IPS-18a (cell line): ENCODE measurements at regions not wholly inside any gene's neighbourhood (a gene's known extent, or its start where the extent isn't known, plus 50 kb on each side); places are given as distances from the start of the nearest gene placed in this dataset.

Experiments
- H3K27ac ChIP-seq: one replicate; pipeline ENCODE4 v1.5.1; 2013; ENCODE audit warnings: low read length
- H3K27me3 ChIP-seq: one replicate; pipeline ENCODE4 v1.6.1; 2013; ENCODE audit warnings: mild to moderate bottlenecking, low read length; ENCODE audit not compliant: control insufficient read depth, insufficient read depth
- H3K36me3 ChIP-seq: one replicate; pipeline ENCODE4 v1.6.1; 2013; ENCODE audit warnings: low read depth, low read length; ENCODE audit not compliant: control insufficient read depth
- H3K4me1 ChIP-seq: one replicate; pipeline ENCODE4 v1.6.1; 2013; ENCODE audit warnings: low read depth, low read length; ENCODE audit not compliant: control insufficient read depth
- H3K4me3 ChIP-seq: one replicate; pipeline ENCODE4 v1.5.1; 2013; ENCODE audit warnings: low read length
- H3K9ac ChIP-seq: one replicate; pipeline ENCODE4 v1.6.1; 2013; ENCODE audit warnings: mild to moderate bottlenecking, low read length, moderate library complexity
- H3K9me3 ChIP-seq: one replicate; pipeline ENCODE4 v1.6.1; 2013; ENCODE audit warnings: low read depth, low read length; ENCODE audit not compliant: control insufficient read depth

GRCh38 chr3:110957247-110958025 is 114.2 kb upstream of the NECTIN3 start:
- Histone ChIP-seq H3K36me3 (no peaks in the 10 kb centered on the region), H3K9ac (no peak overlapping the region), H3K27me3 (no peaks in the 10 kb centered on the region), H3K27ac (no peak overlapping the region), H3K9me3 (no peaks in the 10 kb centered on the region), H3K4me1 (no peaks in the 10 kb centered on the region), H3K4me3 (no peak overlapping the region)

- Histone ChIP-seq H3K9ac (no peak overlapping the region), H3K36me3 (no peaks in the 10 kb centered on the region), H3K27ac (no peak overlapping the region), H3K27me3 (no peaks in the 10 kb centered on the region), H3K4me3 (no peak overlapping the region), H3K4me1 (no peaks in the 10 kb centered on the region), H3K9me3 (peaks cover 1% of the 10 kb centered on the region)
Observed at GRCh38 chr3:110958313-110959147, 113.1 kb upstream of the NECTIN3 start.

GRCh38 chr3:110965976-110966375 is 105.6 kb upstream of the NECTIN3 start:
- Histone ChIP-seq H3K36me3 (no peaks in the 10 kb centered on the region), H3K27ac (no peak overlapping the region), H3K9ac (no peak overlapping the region), H3K4me3 (no peak overlapping the region), H3K4me1 (no peaks in the 10 kb centered on the region), H3K27me3 (no peaks in the 10 kb centered on the region), H3K9me3 (peaks cover 17% of the 10 kb centered on the region)

DNA sequence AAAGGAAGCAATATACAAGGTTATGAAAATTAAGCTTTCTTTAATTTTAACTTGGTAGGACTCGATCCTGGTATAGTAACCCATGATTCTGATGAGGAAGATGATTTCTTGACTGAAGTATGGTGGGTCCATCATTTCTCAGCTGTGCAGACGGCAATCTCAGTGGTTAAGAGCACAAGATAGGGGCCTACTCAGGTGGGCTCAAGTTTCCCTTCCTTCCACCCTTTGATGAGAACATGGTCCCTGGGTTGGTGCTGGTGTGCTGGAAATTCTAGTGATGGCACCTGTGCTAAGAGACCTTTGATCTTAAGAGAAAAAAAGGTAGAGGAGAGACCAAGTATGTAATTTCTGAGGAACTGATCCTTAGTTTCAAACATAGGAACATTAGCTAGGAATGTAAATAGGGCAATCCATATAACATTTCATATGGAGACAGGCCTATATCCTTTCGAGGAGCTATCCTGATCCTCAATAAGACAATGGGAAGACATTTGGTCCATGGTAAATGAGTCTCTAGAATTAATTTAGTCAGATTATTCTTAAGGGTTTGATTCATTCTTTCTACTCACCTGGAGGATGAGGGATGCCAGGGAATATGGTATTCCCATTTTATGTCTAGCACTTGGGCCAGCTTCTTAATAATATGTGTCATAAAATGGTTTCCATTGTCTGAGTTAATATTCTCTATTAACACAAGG is 104.5 kb upstream of the NECTIN3 start:
- Histone ChIP-seq H3K27ac (no peak overlapping the region), H3K9ac (no peak overlapping the region), H3K4me3 (no peak overlapping the region), H3K27me3 (no peaks in the 10 kb centered on the region), H3K9me3 (peaks cover 17% of the 10 kb centered on the region), H3K4me1 (no peaks in the 10 kb centered on the region), H3K36me3 (no peaks in the 10 kb centered on the region)

DNA sequence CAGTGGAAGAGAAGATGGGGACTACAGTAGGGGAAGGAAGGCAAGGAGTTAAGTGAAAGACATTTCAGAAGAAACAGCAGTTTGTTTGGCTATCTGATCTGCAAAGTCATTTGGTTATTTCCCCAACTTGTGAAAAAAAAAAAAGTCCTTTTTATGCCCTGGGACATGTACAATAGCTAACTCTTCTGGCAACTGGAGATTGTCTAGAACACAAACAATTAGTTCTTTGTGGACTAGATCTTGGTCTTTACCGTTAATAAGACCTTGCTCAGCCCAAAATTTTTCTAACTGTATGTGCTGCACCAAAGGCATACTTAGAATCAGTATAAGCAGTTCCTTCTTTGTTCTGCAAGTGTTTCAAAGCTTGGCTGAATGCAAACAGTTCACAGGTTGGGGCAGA is 103.5 kb upstream of the NECTIN3 start:
- Histone ChIP-seq H3K4me1 (no peaks in the 10 kb centered on the region), H3K27me3 (no peaks in the 10 kb centered on the region), H3K9me3 (peaks cover 17% of the 10 kb centered on the region), H3K9ac (no peak overlapping the region), H3K4me3 (no peak overlapping the region), H3K36me3 (no peaks in the 10 kb centered on the region), H3K27ac (no peak overlapping the region)

DNA sequence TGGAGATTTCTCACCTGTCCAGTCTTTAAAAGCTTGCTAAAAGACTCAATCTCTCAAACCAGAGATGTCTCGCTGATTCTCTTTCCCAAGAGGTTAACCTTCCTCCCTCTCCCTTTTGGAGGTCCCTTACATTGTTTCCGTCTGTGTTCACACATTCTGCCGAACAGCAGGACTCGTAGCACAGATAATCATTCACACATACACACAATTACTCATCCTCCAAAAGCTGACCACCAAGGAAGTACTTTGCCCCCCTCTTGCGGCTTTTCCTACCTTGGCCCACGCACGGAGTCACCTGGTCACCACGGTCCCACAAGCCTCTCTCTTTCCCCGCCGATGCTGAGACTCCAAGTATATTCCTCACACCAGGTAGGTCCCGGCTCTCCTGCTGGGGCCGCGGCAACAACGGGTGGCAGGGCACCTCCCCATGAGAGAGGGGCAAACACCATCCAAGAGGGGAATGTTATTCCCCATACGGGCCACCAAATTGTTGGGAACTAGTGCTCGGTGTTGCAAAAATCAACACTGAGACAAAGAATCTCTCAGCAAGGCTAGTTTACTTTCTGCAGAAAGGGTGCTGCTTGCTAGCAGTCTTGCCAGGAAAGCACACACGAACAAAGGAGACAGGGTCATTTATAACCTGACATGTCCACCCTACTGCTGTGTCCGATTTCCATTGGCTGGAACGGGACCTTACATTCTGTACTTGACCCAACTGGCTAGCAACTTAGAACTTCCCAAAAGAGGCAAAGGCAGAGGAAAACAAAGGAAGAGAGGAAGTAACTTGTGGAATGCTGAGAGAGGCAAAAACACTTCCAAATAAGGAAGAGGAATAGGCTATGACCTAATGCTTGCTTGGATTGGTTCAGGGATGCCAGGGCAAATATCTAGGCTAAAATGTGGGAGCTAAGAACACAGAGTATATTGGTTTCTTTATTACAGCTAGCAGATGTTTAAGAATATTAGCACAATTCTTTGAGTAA is 102.1 kb upstream of the NECTIN3 start:
- no peaks in the 10 kb centered on the region for H3K4me1 ChIP-seq
- no peak overlapping the region for H3K4me3 ChIP-seq
- H3K36me3 ChIP-seq = no peaks in the 10 kb centered on the region
- H3K9ac ChIP-seq = no peak overlapping the region
- H3K27ac ChIP-seq = no peak overlapping the region
- peaks cover 9% of the 10 kb centered on the region for H3K9me3 ChIP-seq
- no peaks in the 10 kb centered on the region for H3K27me3 ChIP-seq

DNA sequence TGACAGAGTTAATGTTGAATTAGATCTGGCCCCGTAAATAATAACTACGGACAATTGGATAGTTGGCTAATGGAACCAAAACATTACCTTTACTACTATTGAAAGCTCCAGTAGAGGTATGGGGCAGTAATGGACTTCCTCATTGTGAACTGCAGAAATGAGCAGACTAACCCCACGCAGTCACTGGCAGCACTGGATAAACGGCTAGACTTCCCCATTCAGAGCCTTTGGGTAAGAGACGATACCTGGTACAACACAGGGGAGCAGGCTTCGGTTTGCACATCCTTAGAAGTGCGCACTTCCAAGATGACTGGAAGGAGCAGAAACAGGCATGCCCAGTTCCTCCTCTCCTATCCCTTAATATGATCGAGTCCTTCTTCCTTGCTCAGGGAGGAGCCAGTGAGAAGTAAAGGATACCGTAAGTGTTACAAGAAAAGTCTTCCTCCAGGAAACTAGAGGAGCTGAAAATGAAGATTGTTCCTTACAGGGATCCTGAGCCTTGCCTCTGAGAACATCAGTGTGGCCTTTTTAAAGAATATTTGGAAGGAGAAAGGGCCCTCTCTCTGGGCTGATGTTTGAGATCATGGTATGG is 100.5 kb upstream of the NECTIN3 start:
- Histone ChIP-seq H3K27ac (no peak overlapping the region), H3K9me3 (no peaks in the 10 kb centered on the region), H3K9ac (no peak overlapping the region), H3K36me3 (no peaks in the 10 kb centered on the region), H3K4me1 (no peaks in the 10 kb centered on the region), H3K27me3 (no peaks in the 10 kb centered on the region), H3K4me3 (no peak overlapping the region)

DNA sequence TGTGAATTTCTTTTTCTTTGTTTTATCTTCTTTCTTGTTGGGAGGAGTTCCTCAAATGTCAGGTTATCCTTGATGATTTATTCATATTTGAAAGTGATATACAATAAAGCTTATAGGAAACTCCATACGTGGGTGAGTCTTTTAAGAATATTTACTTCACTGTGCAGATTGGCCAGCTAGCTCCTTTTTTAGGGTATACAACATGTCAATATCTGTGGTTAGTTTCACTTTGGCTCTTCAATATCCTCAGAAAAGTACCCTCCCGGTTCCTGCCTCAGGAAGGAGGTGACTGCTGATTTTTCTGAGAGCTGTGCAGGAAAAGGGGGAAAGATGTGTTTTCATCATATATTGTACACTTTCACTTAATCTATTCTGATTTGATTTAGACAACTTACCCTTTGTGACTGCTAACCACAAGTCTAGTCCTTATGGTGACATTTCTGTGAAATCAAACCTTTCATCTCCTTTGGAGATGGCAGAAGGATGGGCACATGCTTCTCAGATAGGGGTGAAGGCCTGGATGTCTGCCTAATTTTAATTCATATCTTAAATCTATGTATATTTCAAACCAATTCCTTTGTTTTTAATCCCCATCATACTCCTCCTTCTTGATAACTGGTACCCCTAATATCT is 98.2 kb upstream of the NECTIN3 start:
- Histone ChIP-seq H3K27ac (no peak overlapping the region), H3K4me3 (no peak overlapping the region), H3K36me3 (no peaks in the 10 kb centered on the region), H3K27me3 (no peaks in the 10 kb centered on the region), H3K9me3 (no peaks in the 10 kb centered on the region), H3K4me1 (no peaks in the 10 kb centered on the region), H3K9ac (no peak overlapping the region)

DNA sequence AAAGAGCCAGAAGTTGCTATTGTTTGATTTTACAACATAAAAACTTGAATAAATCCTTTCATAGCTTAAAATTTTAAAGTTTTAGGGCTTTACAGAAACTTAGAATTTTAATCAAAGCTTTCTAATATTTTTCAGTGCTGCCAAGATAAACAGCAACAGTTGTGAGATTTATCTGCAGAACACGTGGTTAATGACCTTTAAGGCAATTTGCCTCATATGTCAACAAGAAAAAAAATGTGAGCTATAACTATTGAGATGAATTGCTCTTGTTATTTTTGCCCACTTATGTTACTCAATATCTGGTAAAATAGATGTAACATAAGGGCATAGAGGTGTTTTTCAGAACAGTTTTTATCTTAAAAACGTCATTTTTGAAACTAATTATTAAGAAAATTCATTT is 96.7 kb upstream of the NECTIN3 start:
- no peak overlapping the region for H3K4me3 ChIP-seq
- H3K9me3 ChIP-seq = no peaks in the 10 kb centered on the region
- no peak overlapping the region for H3K9ac ChIP-seq
- no peaks in the 10 kb centered on the region for H3K27me3 ChIP-seq
- no peaks in the 10 kb centered on the region for H3K4me1 ChIP-seq
- H3K27ac ChIP-seq = no peak overlapping the region
- no peaks in the 10 kb centered on the region for H3K36me3 ChIP-seq

DNA sequence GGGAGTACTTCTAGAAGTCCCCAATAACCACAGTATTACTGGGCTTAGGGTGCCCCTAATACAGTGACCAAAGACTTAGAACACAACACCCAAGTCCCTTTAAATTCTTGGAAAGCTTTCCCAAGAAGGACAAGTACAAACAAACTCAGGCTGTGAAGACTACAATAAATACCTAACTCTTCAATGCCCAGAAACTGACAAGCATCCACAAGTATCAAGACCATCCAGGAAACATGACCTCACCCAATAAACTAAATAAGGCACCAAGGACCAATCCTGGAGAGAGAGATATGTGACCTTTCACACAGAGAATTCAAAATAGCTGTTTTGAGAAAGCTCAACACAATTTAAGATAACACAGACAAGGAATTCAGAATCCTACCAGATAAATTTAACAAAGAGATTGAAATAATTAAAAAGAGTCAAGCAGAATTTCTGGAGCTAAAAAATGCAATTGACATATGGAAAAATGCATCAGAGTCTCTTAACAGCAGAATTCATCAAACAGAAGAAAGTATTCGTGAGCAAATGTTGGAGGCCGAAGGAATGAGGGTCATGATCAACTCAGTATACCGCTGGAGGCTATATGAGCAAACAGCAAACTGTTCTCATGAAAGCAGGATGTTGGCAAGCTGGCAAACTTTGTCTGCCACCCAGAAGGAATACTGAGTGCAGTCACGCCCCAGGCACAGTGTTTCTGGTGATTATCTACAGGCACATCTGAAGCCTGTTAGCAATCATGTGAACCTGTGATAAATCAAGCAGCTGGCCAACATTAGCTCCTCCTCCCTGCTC is 87.0 kb upstream of the NECTIN3 start:
- Histone ChIP-seq H3K9ac (no peak overlapping the region), H3K4me1 (no peaks in the 10 kb centered on the region), H3K9me3 (no peaks in the 10 kb centered on the region), H3K27me3 (no peaks in the 10 kb centered on the region), H3K27ac (no peak overlapping the region), H3K4me3 (no peak overlapping the region), H3K36me3 (no peaks in the 10 kb centered on the region)
